ENCODE measurements at regions not wholly inside any gene's neighbourhood (a gene's known extent, or its start where the extent isn't known, plus 50 kb on each side); places are given as distances from the start of the nearest gene placed in this dataset.

GRCh38 chr6:113659762-113660404, 197.3 kb upstream of the MARCKS start:
- TF ChIP-seq, protein P1, sequence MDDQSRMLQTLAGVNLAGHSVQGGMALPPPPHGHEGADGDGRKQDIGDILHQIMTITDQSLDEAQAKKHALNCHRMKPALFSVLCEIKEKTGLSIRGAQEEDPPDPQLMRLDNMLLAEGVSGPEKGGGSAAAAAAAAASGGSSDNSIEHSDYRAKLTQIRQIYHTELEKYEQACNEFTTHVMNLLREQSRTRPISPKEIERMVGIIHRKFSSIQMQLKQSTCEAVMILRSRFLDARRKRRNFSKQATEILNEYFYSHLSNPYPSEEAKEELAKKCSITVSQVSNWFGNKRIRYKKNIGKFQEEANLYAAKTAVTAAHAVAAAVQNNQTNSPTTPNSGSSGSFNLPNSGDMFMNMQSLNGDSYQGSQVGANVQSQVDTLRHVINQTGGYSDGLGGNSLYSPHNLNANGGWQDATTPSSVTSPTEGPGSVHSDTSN (IDR thresholded peaks at IDR 0.05), result no peak
- TF ChIP-seq MAX (IDR thresholded peaks at IDR 0.05; ENCODE audit: low read depth) (no peak), CHD2 (IDR thresholded peaks at IDR 0.05; ENCODE audit: low read length, partially characterized antibody) (no peak), POLR2AphosphoS5 (IDR thresholded peaks at IDR 0.05; ENCODE audit: low read depth, low read length) (no peak), RCOR1 (IDR thresholded peaks at IDR 0.05; ENCODE audit: low read length) (no peak), NFIC (IDR thresholded peaks at IDR 0.05; ENCODE audit: borderline replicate concordance) (no peak), MXI1 (IDR thresholded peaks at IDR 0.05; ENCODE audit: low read depth, low read length) (no peak), SMC3 (IDR thresholded peaks at IDR 0.05; ENCODE audit: low read depth, low read length) (no peak), EP300 (IDR thresholded peaks at IDR 0.05; ENCODE audit: borderline replicate concordance in 1 of 2, low read depth in 1 of 2, low read length in 1 of 2) (no peak), EZH2phosphoT487 (IDR thresholded peaks at IDR 0.05; ENCODE audit: borderline replicate concordance, low read depth) (no peak), TAF1 (IDR thresholded peaks at IDR 0.05; ENCODE audit: borderline replicate concordance, low read depth, low read length) (no peak), SIN3A (IDR thresholded peaks at IDR 0.05; ENCODE audit: borderline replicate concordance, low read depth, low read length) (no peak), JUND (IDR thresholded peaks at IDR 0.05) (no peak)
- TF ChIP-seq, protein P2, sequence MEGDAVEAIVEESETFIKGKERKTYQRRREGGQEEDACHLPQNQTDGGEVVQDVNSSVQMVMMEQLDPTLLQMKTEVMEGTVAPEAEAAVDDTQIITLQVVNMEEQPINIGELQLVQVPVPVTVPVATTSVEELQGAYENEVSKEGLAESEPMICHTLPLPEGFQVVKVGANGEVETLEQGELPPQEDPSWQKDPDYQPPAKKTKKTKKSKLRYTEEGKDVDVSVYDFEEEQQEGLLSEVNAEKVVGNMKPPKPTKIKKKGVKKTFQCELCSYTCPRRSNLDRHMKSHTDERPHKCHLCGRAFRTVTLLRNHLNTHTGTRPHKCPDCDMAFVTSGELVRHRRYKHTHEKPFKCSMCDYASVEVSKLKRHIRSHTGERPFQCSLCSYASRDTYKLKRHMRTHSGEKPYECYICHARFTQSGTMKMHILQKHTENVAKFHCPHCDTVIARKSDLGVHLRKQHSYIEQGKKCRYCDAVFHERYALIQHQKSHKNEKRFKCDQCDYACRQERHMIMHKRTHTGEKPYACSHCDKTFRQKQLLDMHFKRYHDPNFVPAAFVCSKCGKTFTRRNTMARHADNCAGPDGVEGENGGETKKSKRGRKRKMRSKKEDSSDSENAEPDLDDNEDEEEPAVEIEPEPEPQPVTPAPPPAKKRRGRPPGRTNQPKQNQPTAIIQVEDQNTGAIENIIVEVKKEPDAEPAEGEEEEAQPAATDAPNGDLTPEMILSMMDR (IDR thresholded peaks at IDR 0.05), result no peak

Data from SK-N-SH (cell line).